ENCODE measurements at regions not wholly inside any gene's neighbourhood (a gene's known extent, or its start where the extent isn't known, plus 50 kb on each side); places are given as distances from the start of the nearest gene placed in this dataset.

GRCh38 chr17:27944546-27945332 lies 51.6 kb upstream of the LYRM9 start:
- H3K27ac ChIP-seq, result no peak overlapping the region
- DNase-seq (no peak), ATAC-seq (no peak)
- no peak overlapping the region for H3K4me3 ChIP-seq
- no peaks in the 10 kb centered on the region for H3K27me3 ChIP-seq
- no peaks in the 10 kb centered on the region for H3K9me3 ChIP-seq
- H3K36me3 ChIP-seq, result no peaks in the 10 kb centered on the region
- intact Hi-C loops (cut with DNase I), result no loop called here
- no peak for TF ChIP-seq CTCF (IDR thresholded peaks at IDR 0.05)
- no peaks in the 10 kb centered on the region for H3K4me1 ChIP-seq

GRCh38 chr17:27945333-27945616 lies 52.1 kb upstream of the LYRM9 start:
- no peak for TF ChIP-seq CTCF (IDR thresholded peaks at IDR 0.05)
- Histone ChIP-seq H3K27ac (no peak overlapping the region), H3K4me1 (no peaks in the 10 kb centered on the region), H3K9me3 (no peaks in the 10 kb centered on the region), H3K36me3 (no peaks in the 10 kb centered on the region), H3K27me3 (no peaks in the 10 kb centered on the region), H3K4me3 (no peak overlapping the region)
- DNase-seq (no peak), ATAC-seq (no peak)
- intact Hi-C loops (cut with DNase I), result no loop called here

GRCh38 chr17:27945953-27946352 lies 52.8 kb upstream of the LYRM9 start:
- Histone ChIP-seq H3K4me3 (no peak overlapping the region), H3K27ac (no peak overlapping the region), H3K9me3 (no peaks in the 10 kb centered on the region), H3K27me3 (peaks cover 0 to 1% of the 10 kb centered on the region in 2 donors), H3K4me1 (no peaks in the 10 kb centered on the region), H3K36me3 (no peaks in the 10 kb centered on the region)
- DNase-seq (no peak), ATAC-seq (no peak)
- intact Hi-C loops (cut with DNase I), result no loop called here
- no peak for TF ChIP-seq CTCF (IDR thresholded peaks at IDR 0.05)

GRCh38 chr17:27946513-27946912 lies 53.3 kb upstream of the LYRM9 start:
- DNase-seq (no peak), ATAC-seq (no peak)
- Histone ChIP-seq H3K36me3 (no peaks in the 10 kb centered on the region), H3K27me3 (peaks cover 0 to 5% of the 10 kb centered on the region in 2 donors), H3K9me3 (no peaks in the 10 kb centered on the region), H3K4me3 (no peak overlapping the region), H3K4me1 (no peaks in the 10 kb centered on the region), H3K27ac (no peak overlapping the region)
- TF ChIP-seq CTCF (IDR thresholded peaks at IDR 0.05), result no peak
- intact Hi-C loops (cut with DNase I), result no loop called here

GRCh38 chr17:27947005-27947406 lies 53.8 kb upstream of the LYRM9 start:
- H3K4me1 ChIP-seq, result no peaks in the 10 kb centered on the region
- ATAC-seq, result no peak
- no peak for DNase-seq
- H3K9me3 ChIP-seq, result no peaks in the 10 kb centered on the region
- no peaks in the 10 kb centered on the region for H3K36me3 ChIP-seq
- no peak for TF ChIP-seq CTCF (IDR thresholded peaks at IDR 0.05)
- H3K4me3 ChIP-seq, result no peak overlapping the region
- peaks cover 0 to 5% of the 10 kb centered on the region in 2 donors for H3K27me3 ChIP-seq
- intact Hi-C loops (cut with DNase I), result no loop called here
- H3K27ac ChIP-seq, result no peak overlapping the region

Measured in left lung (tissue), 4 donors.